Ectodermal cell (in vitro differentiated cells): ENCODE measurements at regions not wholly inside any gene's neighbourhood (a gene's known extent, or its start where the extent isn't known, plus 50 kb on each side); places are given as distances from the start of the nearest gene placed in this dataset.
"Not testable (repeated sequence)": the region's sequence is repeated elsewhere in the genome, so short reads cannot be mapped to it uniquely, and the experiment has no call there.

Experiments used
- H3K27ac ChIP-seq: 2 replicates; pipeline ENCODE4 v1.7.0; 2013; ENCODE audit warnings: mild to moderate bottlenecking, low read depth, low read length; ENCODE audit not compliant: insufficient read depth, poor library complexity, severe bottlenecking
- H3K27me3 ChIP-seq: 2 replicates; pipeline ENCODE4 v1.7.0; 2013; ENCODE audit warnings: mild to moderate bottlenecking, low read length; ENCODE audit not compliant: insufficient read depth, control insufficient read depth, poor library complexity, severe bottlenecking
- H3K36me3 ChIP-seq: one replicate; pipeline ENCODE4 v1.7.0; 2013; ENCODE audit warnings: low read length; ENCODE audit not compliant: control insufficient read depth, insufficient read depth
- H3K4me1 ChIP-seq: one replicate; pipeline ENCODE4 v1.7.0; 2013; ENCODE audit warnings: low read length; ENCODE audit not compliant: control insufficient read depth, insufficient read depth
- H3K4me3 ChIP-seq: 2 replicates; pipeline ENCODE4 v1.7.0; 2013; ENCODE audit warnings: low read depth, low read length, control low read depth; ENCODE audit not compliant: insufficient read depth
- H3K9me3 ChIP-seq: 2 replicates; pipeline ENCODE4 v1.7.0; 2013; ENCODE audit warnings: mild to moderate bottlenecking, low read length, moderate library complexity; ENCODE audit not compliant: control insufficient read depth
- WGBS, 2 experiments: methylation state at CpG; one replicate each; pipeline ENCODE4 v1.1.7; 2013; ENCODE audit warnings: missing lambda C conversion rate in 2 of 2; 5-methylcytosine and 5-hydroxymethylcytosine counted together

DNA sequence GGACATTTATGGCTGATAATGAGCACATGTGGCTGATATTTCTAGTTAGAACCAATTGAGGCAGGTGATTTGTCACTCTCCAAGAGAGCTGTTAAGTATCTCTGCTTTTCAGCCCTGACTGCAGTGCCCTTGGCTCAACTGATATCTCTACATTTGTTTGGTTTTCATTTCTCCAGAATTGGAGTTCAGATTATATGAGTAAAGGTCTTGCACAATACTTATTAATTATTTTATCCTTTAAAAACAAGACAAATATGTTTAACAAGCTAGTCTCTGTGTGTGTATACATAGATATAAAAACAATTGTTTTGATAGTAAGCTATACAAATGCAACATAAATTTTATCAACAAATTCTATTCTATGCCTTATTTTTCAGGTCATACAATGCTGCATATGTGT lies 105.2 kb downstream of the BRMS1L start:
- Histone ChIP-seq H3K36me3 (no peaks in the 10 kb centered on the region), H3K9me3 (no peaks in the 10 kb centered on the region), H3K27me3 (no peaks in the 10 kb centered on the region), H3K4me3 (no peak overlapping the region), H3K4me1 (no peaks in the 10 kb centered on the region), H3K27ac (no peak overlapping the region)

DNA sequence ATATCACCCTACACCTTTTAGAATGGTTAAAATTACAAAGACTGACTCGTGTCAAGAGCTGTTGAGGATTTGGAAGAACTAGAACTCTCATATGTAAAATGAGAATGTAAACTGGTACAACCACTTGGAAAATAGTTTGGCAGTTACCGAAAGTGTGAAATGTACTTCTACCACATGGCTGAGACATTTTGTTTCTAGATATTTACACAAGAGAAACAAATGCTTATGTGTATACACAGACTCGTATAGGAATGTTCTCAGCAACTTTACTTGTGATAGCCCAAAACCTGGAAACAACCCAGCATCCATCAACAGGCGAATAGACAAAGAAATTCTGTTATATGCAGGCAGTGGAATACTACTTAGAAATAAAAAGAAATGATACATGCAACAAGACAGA lies 103.0 kb downstream of the BRMS1L start:
- no peaks in the 10 kb centered on the region for H3K9me3 ChIP-seq
- no peaks in the 10 kb centered on the region for H3K36me3 ChIP-seq
- H3K27ac ChIP-seq, result no peak overlapping the region
- H3K4me1 ChIP-seq, result no peaks in the 10 kb centered on the region
- 92 to 93% methylated on average over 3 to 4 of the region's 4 CpGs for WGBS, 2 experiments
- no peaks in the 10 kb centered on the region for H3K27me3 ChIP-seq
- H3K4me3 ChIP-seq, result no peak overlapping the region

DNA sequence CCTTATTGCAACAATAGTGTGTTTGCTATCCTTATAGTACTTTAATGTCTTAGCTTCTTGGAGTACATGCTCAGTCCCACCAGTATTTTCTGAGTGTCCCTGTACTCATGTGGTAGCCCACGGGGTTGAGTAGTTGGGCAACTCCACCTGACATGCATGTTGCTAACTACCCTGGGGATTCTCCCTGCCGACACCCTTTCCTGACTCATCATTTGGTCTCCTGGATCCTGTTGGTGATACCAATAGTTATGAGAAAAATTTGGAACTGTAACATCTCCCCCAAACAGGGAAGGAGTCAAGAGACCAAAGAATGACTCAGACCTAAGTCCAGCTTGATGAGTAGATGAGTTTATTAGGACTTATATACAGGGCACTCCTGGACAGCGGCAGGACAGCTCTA lies 101.6 kb downstream of the BRMS1L start:
- Histone ChIP-seq H3K4me1 (no peaks in the 10 kb centered on the region), H3K27ac (no peak overlapping the region), H3K4me3 (no peak overlapping the region), H3K9me3 (no peaks in the 10 kb centered on the region), H3K36me3 (no peaks in the 10 kb centered on the region), H3K27me3 (no peaks in the 10 kb centered on the region)
- 91 to 97% methylated on average over 3 of the region's 3 CpGs for WGBS, 2 experiments

DNA sequence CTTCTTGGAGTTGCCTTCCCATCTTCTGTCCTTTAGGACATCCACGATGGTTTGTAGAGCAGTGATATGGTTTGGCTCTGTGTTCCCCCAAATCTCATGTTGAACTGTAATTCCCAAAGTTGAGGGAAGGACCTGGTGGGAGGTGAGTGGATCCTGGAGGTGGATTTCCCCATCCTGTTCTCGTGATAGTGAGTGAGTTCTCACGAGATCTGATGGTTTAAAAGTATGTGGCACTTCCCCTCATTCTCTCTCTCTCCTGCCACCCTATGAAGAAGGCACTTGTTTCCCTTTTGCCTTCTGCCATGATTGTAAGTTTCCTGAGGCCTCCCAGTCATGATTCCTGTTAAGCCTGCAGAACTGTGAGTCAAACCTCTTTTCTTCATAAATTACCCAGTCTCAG lies 99.2 kb downstream of the BRMS1L start:
- H3K36me3 ChIP-seq, result no peaks in the 10 kb centered on the region
- no peaks in the 10 kb centered on the region for H3K4me1 ChIP-seq
- WGBS, 2 experiments, result 85 to 93% methylated on average over 3 of the region's 3 CpGs
- H3K27me3 ChIP-seq, result no peaks in the 10 kb centered on the region
- H3K4me3 ChIP-seq, result no peak overlapping the region
- no peak overlapping the region for H3K27ac ChIP-seq
- no peaks in the 10 kb centered on the region for H3K9me3 ChIP-seq

DNA sequence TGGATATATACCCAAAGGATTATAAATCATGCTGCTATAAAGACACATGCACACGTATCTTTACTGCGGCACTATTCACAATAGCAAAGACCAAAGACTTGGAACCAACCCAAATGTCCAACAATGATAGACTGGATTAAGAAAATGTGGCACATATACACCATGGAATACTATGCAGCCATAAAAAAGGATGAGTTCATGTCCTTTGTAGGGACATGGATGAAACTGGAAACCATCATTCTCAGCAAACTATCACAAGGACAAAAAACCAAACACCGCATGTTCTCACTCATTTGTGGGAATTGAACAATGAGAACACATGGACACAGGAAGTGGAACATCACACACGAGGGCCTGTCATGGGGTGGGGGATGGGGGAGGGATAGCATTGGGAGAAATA lies 96.5 kb downstream of the BRMS1L start:
- H3K4me3 ChIP-seq, H3K36me3 ChIP-seq, H3K9me3 ChIP-seq, H3K27me3 ChIP-seq, H3K27ac ChIP-seq: not testable (repeated sequence)
- WGBS, 2 experiments, result 76 to 92% methylated on average over 3 to 4 of the region's 4 CpGs
- peaks cover 13% of the 10 kb centered on the region for H3K4me1 ChIP-seq

DNA sequence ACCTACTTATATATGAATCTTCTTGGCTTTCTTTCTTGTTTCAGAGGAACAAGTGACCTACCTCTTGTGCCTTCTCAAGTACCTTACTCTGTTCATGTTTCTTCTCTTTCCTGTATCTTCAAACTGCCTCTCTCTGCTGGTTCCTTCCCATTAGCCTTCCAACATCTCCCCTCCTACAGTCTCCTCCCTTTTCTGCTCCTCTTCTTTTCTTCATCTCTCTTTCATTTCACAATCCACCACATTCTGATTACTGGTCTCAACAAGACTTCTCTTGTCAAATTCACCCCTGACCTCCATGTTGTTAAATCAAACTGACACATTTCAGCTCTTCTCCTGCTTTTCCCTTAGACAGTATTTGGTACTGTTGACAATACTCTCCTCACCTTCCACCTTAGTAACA lies 95.6 kb downstream of the BRMS1L start:
- Histone ChIP-seq H3K4me1 (peaks cover 19% of the 10 kb centered on the region), H3K27me3 (no peaks in the 10 kb centered on the region), H3K9me3 (no peaks in the 10 kb centered on the region), H3K27ac (no peak overlapping the region), H3K36me3 (no peaks in the 10 kb centered on the region), H3K4me3 (no peak overlapping the region)
